GM23248 (cell line): ENCODE measurements at regions not wholly inside any gene's neighbourhood (a gene's known extent, or its start where the extent isn't known, plus 50 kb on each side); places are given as distances from the start of the nearest gene placed in this dataset.

Experiments
- DNase-seq: peaks from one replicate; pipeline ENCODE4 v3.0.0-alpha.2; 2015
- H2AFZ ChIP-seq: fragments of 200-600 bp; sonication (generic); 2 replicates; pipeline ENCODE4 v1.6.1; 2016; ENCODE audit warnings: antibody characterized with exemption
- H3F3A ChIP-seq: fragments of 200-600 bp; sonication (generic); 2 replicates; pipeline ENCODE4 v1.6.1; 2016; ENCODE audit warnings: mild to moderate bottlenecking, antibody characterized with exemption, mixed run types; ENCODE audit not compliant: insufficient read depth
- H3K27ac ChIP-seq: fragments of 200-600 bp; sonication (generic); 2 replicates; pipeline ENCODE4 v1.5.1; 2016; ENCODE audit warnings: mild to moderate bottlenecking
- H3K27me3 ChIP-seq: fragments of 200-600 bp; sonication (generic); replicated peaks from 2 replicates; pipeline ENCODE4 v1.6.1; 2016; ENCODE audit warnings: mild to moderate bottlenecking; ENCODE audit not compliant: insufficient read depth
- H3K36me3 ChIP-seq: fragments of 200-600 bp; sonication (generic); 2 replicates; pipeline ENCODE4 v1.6.1; 2016; ENCODE audit warnings: low read depth, mild to moderate bottlenecking
- H3K4me1 ChIP-seq: fragments of 200-600 bp; sonication (generic); 2 replicates; pipeline ENCODE4 v1.6.1; 2016; ENCODE audit warnings: mild to moderate bottlenecking; ENCODE audit not compliant: insufficient read depth
- H3K4me2 ChIP-seq: fragments of 200-600 bp; sonication (generic); one replicate; pipeline ENCODE4 v1.6.1; 2016; ENCODE audit warnings: mild to moderate bottlenecking; ENCODE audit not compliant: unreplicated experiment
- H3K4me3 ChIP-seq: fragments of 200-600 bp; sonication (generic); 2 replicates; pipeline ENCODE4 v1.5.1; 2016; ENCODE audit warnings: mild to moderate bottlenecking
- H3K79me2 ChIP-seq: fragments of 200-600 bp; sonication (generic); 2 replicates; pipeline ENCODE4 v1.6.1; 2016; ENCODE audit warnings: mild to moderate bottlenecking; ENCODE audit not compliant: insufficient read depth
- H3K9ac ChIP-seq: fragments of 200-600 bp; sonication (generic); 2 replicates; pipeline ENCODE4 v1.6.1; 2016; ENCODE audit warnings: mild to moderate bottlenecking
- H3K9me2 ChIP-seq: fragments of 200-600 bp; sonication (generic); 2 replicates; pipeline ENCODE4 v1.6.1; 2016; ENCODE audit warnings: mixed run types, mild to moderate bottlenecking, moderate library complexity; ENCODE audit not compliant: insufficient read depth
- H3K9me3 ChIP-seq: fragments of 200-600 bp; sonication (generic); one replicate; pipeline ENCODE4 v1.6.1; 2017; ENCODE audit warnings: low read depth
- H4K20me1 ChIP-seq: fragments of 200-600 bp; sonication (generic); 2 replicates; pipeline ENCODE4 v1.6.0; 2016; ENCODE audit not compliant: insufficient read depth
- EZH2 ChIP-seq: fragments of 200-600 bp; sonication (generic); IDR thresholded peaks from 2 replicates; pipeline ENCODE4 v1.6.1; 2018; ENCODE audit warnings: antibody characterized with exemption, mild to moderate bottlenecking; ENCODE audit not compliant: insufficient read depth, poor library complexity, severe bottlenecking
- EZH2phosphoT487 ChIP-seq: fragments of 200-600 bp; sonication (generic); IDR thresholded peaks from 2 replicates; pipeline ENCODE4 v1.6.1; 2018; ENCODE audit warnings: antibody characterized with exemption, moderate library complexity, mild to moderate bottlenecking, low read depth; ENCODE audit not compliant: insufficient read depth
- WGBS, 2 experiments: methylation state at CpG; one replicate each; pipeline ENCODE4 v1.1.6; 2015 to 2017; ENCODE audit warnings: low lambda C conversion rate in 2 of 2, low coverage in 1 of 2; ENCODE audit errors: missing lambda C conversion rate in 2 of 2; 5-methylcytosine and 5-hydroxymethylcytosine counted together
- in situ Hi-C: fragments of 300-500 bp; cut with MboI; formaldehyde crosslinking; loops from 2 replicates; pipeline ENCODE4 v1.15.0; 2020

- TF ChIP-seq EZH2: no peak
- TF ChIP-seq EZH2phosphoT487: no peak
- no peak overlapping the region for H3K4me3 ChIP-seq
- peaks cover under 1% of the 10 kb centered on the region for H3F3A ChIP-seq
- no peaks in the 10 kb centered on the region for H4K20me1 ChIP-seq
- peaks cover 18% of the 10 kb centered on the region for H3K4me1 ChIP-seq
- H3K36me3 ChIP-seq: no peaks in the 10 kb centered on the region
- WGBS, 2 experiments: 50 to 51% methylated on average over 3 of the region's 3 CpGs
- no peak for DNase-seq
- in situ Hi-C loops: no loop called here
- H3K9me3 ChIP-seq: no peaks in the 10 kb centered on the region
- H3K27me3 ChIP-seq: no peaks in the 10 kb centered on the region
- no peak overlapping the region for H3K9ac ChIP-seq
- no peaks in the 10 kb centered on the region for H3K79me2 ChIP-seq
- no peak overlapping the region for H3K27ac ChIP-seq
- no peak overlapping the region for H2AFZ ChIP-seq
- no peaks in the 10 kb centered on the region for H3K9me2 ChIP-seq
- no peak overlapping the region for H3K4me2 ChIP-seq
Measured at GRCh38 chr3:35927441-35927840, 288.1 kb downstream of the ARPP21 start.

- Histone ChIP-seq H3K4me1 (peaks cover 34% of the 10 kb centered on the region), H3K27ac (no peak overlapping the region), H3K9me2 (no peaks in the 10 kb centered on the region), H3K9me3 (no peaks in the 10 kb centered on the region), H3K4me2 (peak overlapping the region; percentile 22), H3K9ac (no peak overlapping the region), H4K20me1 (no peaks in the 10 kb centered on the region), H3K36me3 (no peaks in the 10 kb centered on the region), H3F3A (peaks cover 6% of the 10 kb centered on the region), H3K79me2 (no peaks in the 10 kb centered on the region), H3K27me3 (no peaks in the 10 kb centered on the region), H2AFZ (no peak overlapping the region), H3K4me3 (no peak overlapping the region)
- in situ Hi-C loops: no loop called here
- 53 to 55% methylated on average over 3 of the region's 3 CpGs for WGBS, 2 experiments
- TF ChIP-seq EZH2phosphoT487 (no peak), EZH2 (no peak)
- no peak for DNase-seq
Measured at GRCh38 chr3:35929158-35929557, 289.8 kb downstream of the ARPP21 start.

- Histone ChIP-seq H3K36me3 (no peaks in the 10 kb centered on the region), H3F3A (peaks cover 6% of the 10 kb centered on the region), H3K9me3 (no peaks in the 10 kb centered on the region), H3K9me2 (no peaks in the 10 kb centered on the region), H3K27ac (no peak overlapping the region), H3K4me3 (no peak overlapping the region), H4K20me1 (no peaks in the 10 kb centered on the region), H3K4me2 (no peak overlapping the region), H3K9ac (no peak overlapping the region), H3K27me3 (no peaks in the 10 kb centered on the region), H3K4me1 (peaks cover 43% of the 10 kb centered on the region), H2AFZ (no peak overlapping the region), H3K79me2 (no peaks in the 10 kb centered on the region)
- in situ Hi-C loops: no loop called here
- TF ChIP-seq EZH2 (no peak), EZH2phosphoT487 (no peak)
- WGBS, 2 experiments: 46 to 54% methylated on average over 1 of the region's 1 CpG
- DNase-seq: no peak
Measured at GRCh38 chr3:35931867-35932266, 292.5 kb downstream of the ARPP21 start.

- H4K20me1 ChIP-seq: no peaks in the 10 kb centered on the region
- no peak overlapping the region for H2AFZ ChIP-seq
- no peaks in the 10 kb centered on the region for H3K79me2 ChIP-seq
- H3K27me3 ChIP-seq: no peaks in the 10 kb centered on the region
- in situ Hi-C loops: no loop called here
- H3K9ac ChIP-seq: no peak overlapping the region
- no peak for TF ChIP-seq EZH2
- TF ChIP-seq EZH2phosphoT487: 0 out of 2 replicates have a peak, but pooled peaks have one; percentile 32
- 2% methylated on average over 6 of the region's 6 CpGs for WGBS, 2 experiments
- no peaks in the 10 kb centered on the region for H3K9me3 ChIP-seq
- peak; percentile 72 for DNase-seq
- no peaks in the 10 kb centered on the region for H3K9me2 ChIP-seq
- no peak overlapping the region for H3K27ac ChIP-seq
- no peaks in the 10 kb centered on the region for H3K36me3 ChIP-seq
- peak overlapping the region; percentile 41 for H3K4me2 ChIP-seq
- H3K4me3 ChIP-seq: peak overlapping the region; percentile 4; the same call in 1 of the 2 replicates
- H3K4me1 ChIP-seq: peaks cover 47% of the 10 kb centered on the region
- peaks cover 6% of the 10 kb centered on the region for H3F3A ChIP-seq
Measured at GRCh38 chr3:35932995-35933394, 293.7 kb downstream of the ARPP21 start.

GRCh38 chr3:35936571-35936970, 297.2 kb downstream of the ARPP21 start:
- Histone ChIP-seq H3K9ac (no peak overlapping the region), H3K4me1 (peaks cover 35% of the 10 kb centered on the region)
- DNase-seq: peak; percentile 82

More at GRCh38 chr3:35936571-35936970, 297.2 kb downstream of the ARPP21 start:
- no peak overlapping the region for H3K27ac ChIP-seq
- H3F3A ChIP-seq: peaks cover 6% of the 10 kb centered on the region; the same call in 1 of the 2 replicates
- no peaks in the 10 kb centered on the region for H4K20me1 ChIP-seq
- no peak overlapping the region for H2AFZ ChIP-seq
- H3K79me2 ChIP-seq: no peaks in the 10 kb centered on the region
- H3K4me3 ChIP-seq: no peak overlapping the region
- peak overlapping the region; percentile 25 for H3K4me2 ChIP-seq
- in situ Hi-C loops: no loop called here
- TF ChIP-seq EZH2phosphoT487: no peak
- TF ChIP-seq EZH2: no peak
- H3K9me3 ChIP-seq: no peaks in the 10 kb centered on the region
- no peaks in the 10 kb centered on the region for H3K9me2 ChIP-seq
- H3K27me3 ChIP-seq: no peaks in the 10 kb centered on the region
- H3K36me3 ChIP-seq: no peaks in the 10 kb centered on the region
